OCI-LY3 (cell line): ENCODE measurements at regions not wholly inside any gene's neighbourhood (a gene's known extent, or its start where the extent isn't known, plus 50 kb on each side); places are given as distances from the start of the nearest gene placed in this dataset.

Source experiments
- H2AFZ ChIP-seq: fragments of 200-600, 300-600 bp; shearing (Covaris generic); 2 replicates; pipeline ENCODE4 v1.6.0; 2014; ENCODE audit warnings: antibody characterized with exemption, low read depth, low read length
- H3K27ac ChIP-seq: fragments of 200-600, 300-600 bp; sonication (generic); 2 replicates; pipeline ENCODE4 v1.5.1; 2014; ENCODE audit warnings: mild to moderate bottlenecking, low read length, moderate library complexity, mixed read lengths
- H3K27me3 ChIP-seq: fragments of 200-600, 300-600 bp; sonication (generic); 2 replicates; pipeline ENCODE4 v1.6.1; 2014; ENCODE audit warnings: low read depth, low read length, mixed read lengths
- H3K36me3 ChIP-seq: fragments of 200-600, 300-600 bp; sonication (generic); replicated peaks from 2 replicates; pipeline ENCODE3; 2014; ENCODE audit warnings: low read depth, low read length, mixed read lengths
- H3K4me1 ChIP-seq: fragments of 300-600, 200-600 bp; sonication (generic); 2 replicates; pipeline ENCODE4 v1.6.1; 2014; ENCODE audit warnings: low read length, mixed read lengths
- H3K4me2 ChIP-seq: fragments of 200-600, 300-600 bp; sonication (generic); 2 replicates; pipeline ENCODE4 v1.6.1; 2014; ENCODE audit warnings: low read length, mixed read lengths
- H3K4me3 ChIP-seq: fragments of 300-600, 200-600 bp; sonication (generic); 2 replicates; pipeline ENCODE4 v1.5.1; 2014; ENCODE audit warnings: antibody characterized with exemption, mild to moderate bottlenecking, low read length, moderate library complexity
- H3K79me2 ChIP-seq: fragments of 300-600, 200-600 bp; shearing (Covaris generic); 2 replicates; pipeline ENCODE4 v1.6.1; 2014; ENCODE audit warnings: mild to moderate bottlenecking, low read length, mixed read lengths
- H3K9ac ChIP-seq: fragments of 300-600, 200-600 bp; shearing (Covaris generic); 2 replicates; pipeline ENCODE4 v1.6.0; 2014; ENCODE audit warnings: mild to moderate bottlenecking, low read length, moderate library complexity
- H3K9me3 ChIP-seq: fragments of 200-600, 300-600 bp; shearing (Covaris generic); 2 replicates; pipeline ENCODE4 v1.6.1; 2014; ENCODE audit warnings: low read length, mixed read lengths; ENCODE audit not compliant: insufficient read depth
- H4K20me1 ChIP-seq: fragments of 200-600, 300-600 bp; sonication (generic); 2 replicates; pipeline ENCODE4 v1.6.1; 2016; ENCODE audit warnings: low read length, mixed read lengths; ENCODE audit not compliant: insufficient read depth
- CTCF ChIP-seq: fragments of 200-600, 300-600 bp; sonication (generic); IDR thresholded peaks from 2 replicates; pipeline ENCODE4 v1.5.1; 2014; ENCODE audit warnings: antibody characterized with exemption, low read length, low read depth
- EZH2phosphoT487 ChIP-seq: fragments of 200-600 bp; shearing (Covaris generic); IDR thresholded peaks from 2 replicates; pipeline ENCODE4 v1.6.1; 2018; ENCODE audit warnings: antibody characterized with exemption, mixed run types, low read depth

DNA sequence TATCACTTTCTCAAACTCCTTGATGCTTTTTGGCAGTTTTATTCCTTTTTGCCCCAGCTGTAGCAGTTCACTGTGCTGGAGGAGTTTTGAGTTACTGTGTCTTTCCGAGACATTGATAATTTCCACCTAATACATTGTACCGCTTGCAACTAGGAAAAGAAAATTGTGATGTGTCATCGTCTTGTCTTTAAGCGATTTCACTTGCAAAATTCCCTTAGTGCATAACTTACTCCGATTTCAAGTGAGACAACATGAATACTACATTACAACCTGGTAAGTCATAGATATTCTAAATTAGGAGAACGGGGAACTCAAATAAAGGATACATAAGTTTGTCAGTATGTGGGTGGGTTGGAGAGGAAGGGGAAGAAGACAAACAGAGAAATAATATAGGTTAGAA, 340.5 kb upstream of the KYNU start:
- no peak overlapping the region for H3K4me2 ChIP-seq
- no peaks in the 10 kb centered on the region for H3K27me3 ChIP-seq
- no peaks in the 10 kb centered on the region for H3K9me3 ChIP-seq
- no peak overlapping the region for H3K27ac ChIP-seq
- no peak overlapping the region for H3K4me3 ChIP-seq
- H3K9ac ChIP-seq = no peak overlapping the region
- TF ChIP-seq CTCF (no peak), EZH2phosphoT487 (no peak)
- no peaks in the 10 kb centered on the region for H3K4me1 ChIP-seq
- no peak overlapping the region for H2AFZ ChIP-seq
- H4K20me1 ChIP-seq = no peaks in the 10 kb centered on the region
- no peaks in the 10 kb centered on the region for H3K79me2 ChIP-seq
- H3K36me3 ChIP-seq = no peaks in the 10 kb centered on the region

- no peak for TF ChIP-seq EZH2phosphoT487
- no peak for TF ChIP-seq CTCF
- H3K9me3 ChIP-seq = no peaks in the 10 kb centered on the region
- no peaks in the 10 kb centered on the region for H4K20me1 ChIP-seq
- H3K9ac ChIP-seq = no peak overlapping the region
- no peak overlapping the region for H3K4me2 ChIP-seq
- H3K36me3 ChIP-seq = no peaks in the 10 kb centered on the region
- no peak overlapping the region for H3K4me3 ChIP-seq
- no peaks in the 10 kb centered on the region for H3K79me2 ChIP-seq
- no peaks in the 10 kb centered on the region for H3K27me3 ChIP-seq
- H3K27ac ChIP-seq = no peak overlapping the region
- H2AFZ ChIP-seq = no peak overlapping the region
- no peaks in the 10 kb centered on the region for H3K4me1 ChIP-seq
Observed at GRCh38 chr2:142536492-142536891, 341.0 kb upstream of the KYNU start.

DNA sequence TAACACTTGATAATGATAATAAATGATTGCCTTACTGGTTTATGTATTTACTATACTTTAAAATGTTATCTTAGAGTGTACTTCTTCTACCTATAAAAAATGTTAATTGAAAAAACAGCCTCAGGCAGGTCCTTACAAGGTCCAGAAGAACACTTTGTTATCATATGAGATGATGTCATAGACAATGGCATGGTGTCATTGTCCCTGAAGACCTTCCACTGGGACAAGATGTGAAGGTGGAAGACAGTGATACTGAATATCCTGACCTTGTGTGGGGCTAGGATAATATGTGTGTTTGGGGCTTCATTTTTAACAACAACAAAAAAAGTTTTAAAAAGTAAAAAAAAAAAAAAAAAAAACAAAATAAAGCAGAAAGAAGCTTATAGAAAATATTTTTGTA, 342.2 kb upstream of the KYNU start:
- Histone ChIP-seq H4K20me1 (no peaks in the 10 kb centered on the region), H3K4me1 (no peaks in the 10 kb centered on the region)
- TF ChIP-seq CTCF (no peak), EZH2phosphoT487 (no peak)

GRCh38 chr2:142533177-142533576, 344.3 kb upstream of the KYNU start:
- no peaks in the 10 kb centered on the region for H4K20me1 ChIP-seq
- H3K4me1 ChIP-seq = no peaks in the 10 kb centered on the region
- TF ChIP-seq CTCF (no peak), EZH2phosphoT487 (no peak)
- H3K4me3 ChIP-seq = no peak overlapping the region
- H3K9ac ChIP-seq = no peak overlapping the region
- no peaks in the 10 kb centered on the region for H3K9me3 ChIP-seq
- H3K36me3 ChIP-seq = no peaks in the 10 kb centered on the region
- H3K79me2 ChIP-seq = no peaks in the 10 kb centered on the region
- H2AFZ ChIP-seq = no peak overlapping the region
- no peak overlapping the region for H3K4me2 ChIP-seq
- no peaks in the 10 kb centered on the region for H3K27me3 ChIP-seq
- H3K27ac ChIP-seq = no peak overlapping the region

More for the DNA sequence above, 342.2 kb upstream of the KYNU start:
- no peak overlapping the region for H3K9ac ChIP-seq
- no peak overlapping the region for H3K4me3 ChIP-seq
- no peak overlapping the region for H3K4me2 ChIP-seq
- H3K9me3 ChIP-seq = no peaks in the 10 kb centered on the region
- no peaks in the 10 kb centered on the region for H3K27me3 ChIP-seq
- no peaks in the 10 kb centered on the region for H3K79me2 ChIP-seq
- H3K27ac ChIP-seq = no peak overlapping the region
- H2AFZ ChIP-seq = no peak overlapping the region
- no peaks in the 10 kb centered on the region for H3K36me3 ChIP-seq
